Ureter (tissue), 1 donor: ENCODE measurements at regions not wholly inside any gene's neighbourhood (a gene's known extent, or its start where the extent isn't known, plus 50 kb on each side); places are given as distances from the start of the nearest gene placed in this dataset.

Source experiments
- DNase-seq: peaks from one replicate; pipeline ENCODE4 v3.0.0-alpha.2; 2020; ENCODE audit warnings: low spot score
- donor health status: DM: yes; HTN: yes; CAD: no.

DNA sequence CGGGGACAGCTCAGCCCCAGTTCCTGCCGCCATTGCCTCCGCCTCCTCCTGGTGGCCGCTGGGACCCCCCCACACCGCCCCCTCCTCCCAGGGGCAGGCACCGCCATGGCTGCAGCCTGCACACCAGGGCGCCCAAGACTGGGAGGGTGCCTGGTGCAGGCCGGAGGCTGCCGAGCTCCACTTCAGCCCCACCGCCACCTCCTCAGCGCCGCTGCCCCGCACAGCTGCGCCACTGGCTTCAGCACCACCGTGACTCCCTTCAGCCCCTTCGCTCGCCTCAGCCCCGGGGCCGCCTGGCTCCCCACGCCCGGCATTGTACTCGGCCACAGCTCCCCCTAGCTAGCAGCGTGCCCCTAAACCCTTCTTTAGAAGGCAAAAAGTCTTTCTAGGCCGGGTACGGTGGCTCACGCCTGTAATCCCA, 131.1 kb downstream of the CRYBB2 start:
- DNase-seq, result peak; percentile 35

DNA sequence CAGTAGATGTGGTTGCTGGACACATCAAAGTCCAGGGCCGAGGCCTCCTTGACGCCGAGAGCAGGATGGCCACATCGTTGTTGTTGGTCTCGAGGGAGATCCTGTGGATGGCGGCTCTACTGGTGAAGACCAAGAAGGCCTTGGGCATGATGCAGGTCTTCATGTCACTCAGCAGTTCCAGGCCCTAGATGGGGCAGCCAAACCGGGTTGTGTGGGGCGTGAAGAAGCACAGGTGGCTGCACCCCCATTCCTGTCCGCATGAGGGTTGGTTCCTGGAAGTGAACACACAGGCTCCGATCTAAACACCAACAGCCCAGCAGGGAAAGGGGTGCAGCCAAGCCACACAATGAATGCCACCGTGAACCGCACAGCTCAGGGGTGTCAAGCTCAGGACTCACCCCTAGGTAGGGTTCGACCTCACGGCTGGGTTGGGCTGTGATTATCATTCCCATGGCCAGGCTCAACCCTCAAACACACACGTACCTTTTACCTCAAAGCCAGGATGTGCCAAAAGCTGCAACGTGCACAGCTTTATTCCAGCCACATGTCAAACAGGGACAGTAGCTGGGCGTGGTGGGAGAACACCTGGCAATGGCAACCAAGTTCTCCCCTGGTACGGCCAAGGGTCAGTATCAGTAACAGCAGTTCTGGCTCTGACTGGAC, 132.3 kb downstream of the CRYBB2 start:
- no peak for DNase-seq

DNA sequence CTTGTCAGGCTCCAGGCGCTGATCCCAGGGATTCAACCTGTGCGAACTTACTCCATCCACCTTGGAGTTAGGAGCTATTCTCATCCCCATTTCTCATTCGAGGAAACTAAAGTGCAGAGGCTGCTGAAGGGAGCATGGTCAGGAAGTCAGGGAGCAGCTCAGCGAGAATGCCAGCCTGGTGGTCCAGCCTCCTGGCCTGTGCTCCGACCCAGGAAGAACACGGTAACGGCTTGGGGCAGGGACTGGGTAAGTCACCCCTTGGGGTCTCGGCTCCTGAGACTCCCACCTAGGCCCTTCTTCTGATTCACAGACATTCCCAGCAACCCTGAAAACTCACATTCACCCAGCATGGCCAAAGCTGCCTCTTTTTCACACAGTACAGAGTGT, 132.8 kb downstream of the CRYBB2 start:
- DNase-seq, result no peak

DNA sequence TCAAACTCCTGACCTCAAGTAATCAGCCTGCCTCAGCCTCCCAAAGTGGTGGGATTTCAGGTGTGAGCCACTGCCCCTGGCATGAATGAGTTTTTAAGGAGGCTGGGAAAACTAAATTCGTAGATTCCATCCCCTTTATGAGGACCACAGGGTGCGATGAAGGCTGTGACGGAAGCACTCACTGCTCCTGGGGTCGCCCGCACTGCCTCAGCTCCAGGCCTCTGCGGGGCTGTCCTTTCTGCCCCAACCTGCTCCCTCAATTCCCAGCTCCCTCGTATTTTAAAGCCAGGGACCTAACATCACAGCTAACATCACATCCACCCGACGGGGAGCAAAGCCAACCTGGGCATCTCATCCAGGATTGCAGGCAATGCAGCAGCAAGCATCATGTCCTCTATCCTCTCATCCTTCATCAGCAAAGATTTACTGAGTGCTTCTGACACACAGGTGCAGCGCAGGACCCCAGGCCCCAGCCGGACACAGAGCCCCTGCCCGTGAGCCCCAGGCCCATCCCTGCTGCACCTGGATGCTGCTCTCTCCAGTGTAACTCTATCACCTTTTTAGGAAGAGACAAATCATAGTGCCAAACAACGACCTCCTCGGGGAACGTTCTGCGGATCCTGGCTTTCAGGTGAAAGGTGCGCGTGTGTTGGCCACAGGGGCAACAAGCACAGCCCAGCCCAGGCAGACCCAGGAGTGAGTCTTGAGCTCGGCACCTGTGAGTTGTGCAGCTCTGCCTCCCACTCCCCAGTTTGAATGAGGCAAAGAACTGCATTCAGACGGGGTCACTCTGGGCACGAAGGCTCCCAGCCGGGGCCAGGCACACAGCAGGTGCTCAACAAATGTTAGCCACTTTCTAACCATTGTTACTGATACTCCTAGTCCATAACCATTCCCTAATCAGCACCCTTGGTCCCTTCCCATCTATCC, 134.3 kb downstream of the CRYBB2 start:
- DNase-seq, result no peak

DNA sequence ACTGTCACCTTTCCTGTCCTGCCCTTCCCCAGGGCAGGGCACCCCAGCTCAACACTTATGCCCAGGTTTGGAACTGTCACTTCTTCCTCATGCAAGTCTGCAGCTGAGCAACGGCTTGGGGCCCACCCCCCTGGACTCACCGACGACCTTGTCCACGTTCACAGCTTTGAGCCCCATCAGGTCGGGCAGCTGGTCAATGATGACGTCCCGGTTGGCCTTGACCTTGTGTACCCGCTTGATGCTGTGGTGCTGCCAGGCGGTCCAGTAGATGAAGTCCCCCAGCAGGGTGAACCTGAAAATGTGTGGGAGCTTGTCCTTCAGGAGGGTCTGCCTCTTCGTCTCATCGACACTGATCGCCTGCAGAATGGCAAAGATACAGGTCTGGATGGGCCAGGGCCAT, 135.0 kb downstream of the CRYBB2 start:
- DNase-seq, result no peak

DNA sequence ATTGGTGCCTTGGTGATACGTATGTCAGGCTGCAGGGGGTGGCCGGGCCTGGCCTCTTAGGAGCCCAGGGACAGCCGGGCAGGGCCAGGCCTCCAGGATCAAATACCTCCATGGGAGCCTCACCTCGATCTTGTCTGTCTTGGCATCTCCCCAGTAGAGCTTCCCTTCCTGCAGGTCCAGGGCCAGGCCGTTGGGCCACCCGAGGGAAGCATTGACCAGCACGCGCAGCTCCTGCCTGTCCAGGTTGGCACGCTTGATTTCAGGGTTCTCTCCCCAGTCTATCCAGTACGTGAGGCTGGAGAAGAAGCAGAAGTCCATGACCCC, 137.7 kb downstream of the CRYBB2 start:
- no peak for DNase-seq

DNA sequence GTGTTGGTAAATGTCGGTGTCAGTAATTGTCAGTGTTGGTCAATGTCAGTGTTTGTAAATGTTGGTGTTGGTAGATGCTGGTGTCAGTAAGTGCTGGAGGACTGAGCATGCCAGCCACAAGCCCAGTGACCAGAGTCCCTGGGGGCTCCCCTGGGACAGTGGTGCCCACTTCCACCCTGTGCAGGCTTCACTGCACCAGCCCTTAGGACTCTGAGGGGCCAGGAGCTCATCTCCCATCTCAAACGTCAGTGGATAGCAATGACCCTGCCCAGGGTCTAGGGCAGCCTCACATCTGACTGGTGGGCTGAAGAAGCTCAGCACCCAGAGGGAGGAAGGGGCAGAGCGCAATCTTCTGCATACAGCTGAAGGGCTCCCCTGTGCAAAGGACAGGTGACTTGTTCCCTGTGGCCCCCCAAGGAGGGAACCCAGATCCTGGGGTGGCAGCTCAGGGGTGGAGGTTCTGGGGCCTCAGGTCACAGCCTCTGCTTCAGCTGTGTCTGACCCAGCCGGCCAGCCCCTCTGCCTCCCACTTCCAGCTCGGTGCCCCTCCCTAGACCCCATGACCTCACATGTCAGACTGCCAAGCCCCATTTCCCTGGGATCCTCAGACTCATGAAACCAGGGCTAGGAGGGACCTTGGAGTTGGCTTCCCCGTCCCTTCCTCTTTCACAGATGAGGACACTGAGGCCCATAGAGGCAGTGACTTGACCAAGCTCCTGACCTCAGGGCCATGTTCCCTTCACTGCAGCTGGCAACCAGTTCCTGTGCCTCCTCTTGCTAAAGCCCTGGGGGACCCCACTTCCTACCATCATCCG, 138.4 kb downstream of the CRYBB2 start:
- DNase-seq, result no peak

DNA sequence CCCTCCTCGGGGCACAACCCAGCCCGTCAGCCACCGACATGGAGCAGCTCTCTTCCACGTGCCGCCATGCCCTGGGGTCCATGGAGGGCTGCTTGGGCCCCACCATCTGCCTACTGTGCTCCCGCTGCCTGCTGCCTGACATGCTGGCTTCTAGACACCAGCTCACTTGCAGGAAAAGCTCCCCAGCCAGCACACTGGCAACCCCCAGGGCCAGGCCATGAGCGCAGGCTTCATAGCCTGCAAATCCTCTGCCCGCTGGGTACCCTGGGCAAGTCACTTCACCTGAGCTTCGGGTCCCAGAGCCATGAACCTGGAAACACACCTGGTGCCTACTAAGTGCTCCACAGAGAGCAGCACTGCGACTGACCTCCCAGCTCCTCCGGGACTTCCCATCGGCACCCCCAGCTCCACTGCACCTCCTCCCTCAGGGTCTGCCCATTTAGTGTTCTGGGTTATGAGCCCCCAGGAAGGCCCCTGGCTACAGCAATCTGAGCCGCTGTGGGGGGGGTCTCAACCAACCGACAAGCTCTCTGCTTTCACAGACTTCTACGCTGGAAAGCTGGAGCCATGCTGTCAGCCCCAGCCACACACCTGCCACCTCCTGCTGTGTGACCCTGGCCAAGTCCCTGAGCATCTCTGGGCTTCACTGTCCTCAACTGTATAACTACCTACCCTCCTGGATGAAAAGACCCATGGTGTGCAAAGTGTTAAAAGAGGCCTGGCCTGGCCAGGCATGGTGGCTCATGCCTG, 139.2 kb downstream of the CRYBB2 start:
- DNase-seq, result no peak

DNA sequence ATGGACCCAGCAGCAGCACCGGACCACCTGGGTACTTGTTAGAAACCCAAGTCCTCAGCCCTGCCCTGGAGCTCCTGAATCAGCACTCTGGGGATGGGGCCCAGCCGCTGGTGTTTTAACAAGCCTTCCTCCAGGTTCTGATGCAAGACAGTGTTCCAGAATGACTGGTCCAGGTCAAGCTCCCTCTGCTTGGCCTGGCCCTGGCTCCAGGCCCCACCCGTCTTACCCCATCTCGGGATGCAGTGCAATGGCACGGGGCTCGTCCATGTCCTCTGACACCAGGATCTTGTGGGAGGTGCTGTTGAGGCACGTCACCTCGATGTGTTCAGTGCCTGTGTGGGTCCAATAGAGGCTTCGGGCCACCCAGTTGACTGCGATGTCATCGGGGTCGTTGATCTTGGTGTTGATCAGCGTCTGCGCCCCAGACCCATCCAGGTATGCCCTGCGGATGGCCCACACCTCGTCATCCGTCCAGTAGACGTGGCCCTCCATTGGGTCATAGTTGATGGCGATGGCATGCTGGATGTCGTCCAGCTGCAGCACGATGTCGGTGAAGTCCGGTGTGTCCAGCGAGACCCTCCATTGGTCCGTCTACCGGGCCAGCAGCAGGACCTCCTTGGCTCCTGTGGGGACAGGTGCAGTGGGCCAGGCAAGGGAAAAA, 140.3 kb downstream of the CRYBB2 start:
- no peak for DNase-seq

DNA sequence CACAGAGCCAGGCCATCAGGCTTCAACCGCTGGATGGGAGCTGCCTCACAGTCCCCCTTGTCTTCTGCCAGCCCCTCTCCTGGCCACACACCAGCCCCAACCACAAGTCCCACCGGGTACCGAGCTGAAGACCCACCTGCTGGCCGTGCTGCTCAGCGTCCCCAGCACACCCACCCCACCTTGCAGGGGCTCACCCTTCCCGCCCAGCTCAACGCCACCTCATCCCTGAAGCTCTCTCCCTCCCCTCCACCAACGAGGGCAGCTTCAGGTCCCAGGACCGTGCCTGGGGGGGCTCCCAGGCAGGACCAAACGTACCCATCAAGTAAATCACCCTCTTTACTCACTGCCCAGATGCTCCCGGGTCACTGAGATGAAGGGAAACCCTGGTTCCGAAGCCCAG, 141.0 kb downstream of the CRYBB2 start:
- DNase-seq, result no peak

DNA sequence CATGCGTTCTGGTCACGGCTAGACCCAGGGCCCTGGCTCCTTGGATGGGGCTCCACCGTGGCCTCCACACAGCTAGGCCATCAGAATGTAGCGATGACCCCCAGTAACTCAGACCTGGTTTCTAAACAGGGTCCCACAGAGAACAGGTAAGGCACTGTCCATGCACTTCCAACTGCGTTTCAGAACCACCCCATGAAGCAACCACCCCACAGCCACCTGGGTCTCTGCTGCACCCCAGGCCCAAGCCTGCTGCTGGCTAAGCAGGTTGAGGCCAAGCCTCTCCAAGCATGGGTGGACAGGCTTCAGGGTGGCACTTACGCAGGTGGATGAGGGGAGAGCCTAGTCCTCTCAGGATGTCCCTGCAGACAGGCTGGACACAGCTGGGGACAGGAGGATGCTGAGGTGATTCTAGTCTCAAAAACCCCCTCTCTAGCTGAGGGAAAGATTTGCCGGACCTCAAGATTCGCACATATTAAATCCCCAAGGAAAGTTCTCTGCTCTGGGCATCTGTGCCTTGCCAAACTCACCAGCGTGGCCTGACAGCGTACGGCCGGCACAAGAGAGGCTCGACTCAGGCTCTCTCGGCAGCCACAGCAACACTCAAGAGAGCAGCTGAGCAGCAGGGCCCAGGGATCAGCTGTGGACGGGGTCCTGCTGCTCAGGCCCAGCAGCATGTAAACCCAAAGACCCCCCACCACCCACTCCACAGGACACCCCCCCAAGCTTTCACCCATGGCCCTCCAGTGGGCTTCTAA, 141.6 kb downstream of the CRYBB2 start:
- DNase-seq, result no peak

DNA sequence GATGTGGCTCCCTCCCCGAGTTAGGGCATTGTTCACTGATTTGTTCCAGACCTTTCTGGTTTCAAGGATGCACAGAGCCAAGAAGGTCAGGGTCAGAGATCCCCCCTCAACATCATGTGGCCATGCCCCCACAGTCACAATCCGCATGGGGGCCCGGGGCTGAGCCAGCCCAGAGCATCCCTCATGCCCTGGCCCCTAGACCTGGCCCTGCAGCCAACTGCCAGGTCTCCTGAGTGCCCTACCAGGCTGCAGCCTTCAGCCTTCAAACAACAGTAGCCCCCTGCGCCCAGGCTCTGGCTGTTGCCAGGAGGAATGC, 142.4 kb downstream of the CRYBB2 start:
- no peak for DNase-seq

DNA sequence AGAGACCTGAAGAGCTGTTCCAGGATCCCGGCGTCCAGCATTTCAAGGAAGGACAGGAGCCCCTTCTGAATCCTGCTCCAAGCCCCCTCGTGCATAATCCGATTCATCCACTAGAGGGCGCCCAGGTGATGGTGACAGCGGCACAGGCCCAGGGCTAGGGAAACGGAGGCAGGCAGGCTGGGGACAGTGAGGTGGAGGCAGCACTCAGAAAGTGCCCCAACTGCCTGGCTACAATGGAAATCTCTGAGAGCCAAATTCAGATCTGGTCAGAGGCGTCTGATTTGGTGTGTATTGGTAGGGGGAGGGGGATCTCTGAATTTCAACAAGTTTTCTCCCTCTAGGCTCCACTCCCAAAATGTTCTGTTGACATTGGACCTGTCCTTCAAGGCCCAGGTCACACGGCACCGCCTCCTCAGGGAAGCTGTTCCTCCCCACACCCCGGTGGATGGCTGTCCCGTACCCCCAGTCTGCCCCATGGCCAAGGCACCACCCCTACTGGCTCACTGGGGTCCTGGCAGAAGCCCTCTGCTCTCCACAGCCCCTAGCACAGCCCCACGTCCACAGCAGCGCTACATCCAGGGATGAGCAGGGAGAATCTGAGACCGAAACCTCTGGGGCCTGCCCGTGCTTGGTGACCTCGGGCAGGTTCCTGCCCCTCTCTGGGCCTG, 142.9 kb downstream of the CRYBB2 start:
- DNase-seq, result peak; percentile 59

DNA sequence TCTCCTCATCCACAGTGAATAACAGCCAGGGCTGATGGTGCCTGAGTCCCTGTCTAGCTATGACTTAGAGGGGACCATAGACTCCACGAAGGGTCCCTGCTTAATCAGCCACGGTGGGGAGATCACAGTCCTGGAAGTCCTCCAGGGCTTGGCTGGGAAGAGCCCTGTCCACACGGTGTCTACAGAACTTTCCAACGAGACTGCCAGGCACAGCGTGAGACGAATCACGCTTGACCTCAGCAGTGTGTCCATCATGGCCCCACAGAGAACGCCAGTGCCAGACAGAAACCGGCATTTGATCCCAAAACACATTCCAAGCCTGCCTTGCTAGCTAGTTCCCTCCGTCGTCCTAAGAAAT, 143.4 kb downstream of the CRYBB2 start:
- DNase-seq, result no peak

DNA sequence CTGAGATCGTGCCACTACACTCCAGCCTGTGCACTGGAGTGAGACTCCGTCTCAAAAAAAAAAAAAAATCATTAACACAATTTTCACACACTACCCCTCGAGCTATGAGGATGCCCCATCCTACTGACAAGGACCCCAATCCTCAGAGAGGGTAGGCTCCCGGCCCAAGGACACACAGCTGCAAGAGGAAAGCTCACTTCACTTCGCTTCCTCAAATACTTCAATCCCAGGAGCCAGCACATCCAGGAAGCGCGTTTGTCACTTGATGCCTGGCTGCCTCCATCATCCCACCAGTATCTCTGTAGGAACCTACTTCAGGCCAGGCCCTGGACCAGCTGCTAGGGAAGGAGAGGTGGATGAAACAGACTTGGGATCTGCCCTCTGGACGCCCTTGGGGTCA, 144.0 kb downstream of the CRYBB2 start:
- DNase-seq, result no peak

DNA sequence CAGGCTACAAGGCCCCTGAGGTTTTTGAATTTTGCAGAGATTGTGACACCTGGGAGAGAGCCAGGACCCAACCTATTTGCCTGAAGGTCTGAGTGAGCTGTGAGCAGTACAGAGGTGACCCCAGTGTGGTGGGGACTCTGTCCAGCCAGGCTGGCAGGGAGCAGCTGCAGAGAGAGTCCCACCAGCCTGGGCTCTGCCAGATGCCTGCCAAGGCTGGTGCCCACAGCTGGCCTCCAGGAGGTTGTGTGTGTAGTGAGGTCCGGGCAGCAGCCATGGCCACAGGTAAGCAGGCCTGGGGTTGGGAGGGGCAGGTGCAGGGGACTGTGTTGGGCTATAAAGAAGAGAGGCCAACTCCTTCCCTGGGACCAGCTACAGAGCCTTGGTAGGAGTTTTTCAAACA, 144.8 kb downstream of the CRYBB2 start:
- DNase-seq, result no peak

DNA sequence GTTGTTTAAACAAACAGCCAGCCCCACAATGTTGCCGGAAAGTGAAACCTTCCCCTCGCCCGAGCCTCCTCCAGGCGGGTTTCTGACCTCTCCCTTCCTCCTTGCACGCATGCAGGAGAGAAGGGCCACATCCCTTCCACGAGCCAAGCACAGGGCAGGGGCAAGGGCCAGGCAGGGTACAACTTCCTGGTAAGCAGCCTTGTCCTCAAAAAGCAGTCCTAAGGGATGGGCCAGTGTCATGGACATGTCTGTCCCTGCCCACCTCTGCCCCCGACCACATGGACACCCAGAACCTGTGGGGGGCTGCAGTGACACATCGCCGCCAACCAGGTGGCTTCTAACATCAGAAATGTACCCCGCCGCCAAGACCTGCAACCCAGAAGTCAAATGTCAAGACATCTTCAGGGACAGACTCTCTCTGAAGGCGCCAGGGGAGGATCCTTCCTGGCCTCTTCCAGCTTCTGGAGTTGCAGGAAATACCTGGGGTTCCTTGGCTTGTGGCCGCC, 145.3 kb downstream of the CRYBB2 start:
- DNase-seq, result no peak

DNA sequence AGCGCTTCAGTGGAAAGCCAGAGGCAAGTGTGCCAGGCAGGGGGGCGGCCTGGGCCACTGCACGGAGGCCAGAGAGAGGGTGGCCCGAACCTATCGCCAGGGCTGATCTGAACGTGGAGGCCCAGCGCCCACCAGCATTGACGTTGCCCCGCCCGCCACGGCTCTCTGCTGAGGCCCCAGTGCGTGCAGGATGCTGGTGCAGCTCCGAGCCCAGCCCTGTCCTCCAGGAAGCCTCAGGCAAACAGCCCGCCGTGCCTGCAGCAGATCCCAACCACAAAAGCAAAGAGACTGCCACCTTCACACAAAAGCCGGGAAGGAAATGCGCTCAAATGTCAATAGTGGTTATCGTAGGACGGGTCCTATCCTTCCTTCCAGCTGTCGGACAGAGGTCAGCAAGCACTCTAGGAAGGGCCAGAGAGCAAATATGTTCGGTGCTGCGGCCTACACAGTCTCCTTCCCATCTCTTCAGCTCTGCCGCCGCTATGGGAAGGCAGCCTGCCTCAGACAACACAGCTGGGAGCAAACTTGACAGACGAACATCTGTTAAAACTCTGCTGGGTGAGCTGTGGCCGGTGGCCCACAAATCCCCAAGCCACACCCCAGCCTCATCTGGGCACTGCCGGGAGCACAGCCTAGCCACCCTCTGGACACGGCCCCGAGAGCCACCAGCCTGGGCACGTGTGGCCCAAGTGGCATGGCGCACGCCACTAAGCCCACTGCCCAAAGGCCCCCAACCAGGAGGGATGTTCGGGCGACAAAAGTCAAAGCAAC, 146.2 kb downstream of the CRYBB2 start:
- DNase-seq, result no peak

DNA sequence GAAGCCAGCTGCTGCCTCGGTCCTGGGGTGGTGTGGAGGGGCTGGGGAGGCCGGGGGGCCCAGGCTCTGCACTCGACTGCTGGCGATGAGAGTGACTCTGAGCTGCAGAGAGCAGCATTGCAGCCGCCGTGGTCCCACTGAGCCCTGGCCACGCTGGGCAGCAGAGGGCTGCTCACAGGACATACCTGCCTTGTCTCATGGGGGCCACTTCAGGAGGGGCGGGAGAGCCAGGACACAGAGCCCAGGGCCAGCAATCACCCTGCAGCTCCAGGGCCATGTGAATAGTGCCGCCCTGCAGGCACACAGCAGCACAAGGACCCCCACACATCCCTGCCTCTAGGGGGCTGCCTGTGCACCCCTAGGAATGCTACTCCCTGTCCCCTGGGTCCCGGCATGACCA, 147.0 kb downstream of the CRYBB2 start:
- DNase-seq, result no peak
